Suppressor macrophage treated with lipopolysaccharide for 4 hours (primary cell): ENCODE measurements at regions not wholly inside any gene's neighbourhood (a gene's known extent, or its start where the extent isn't known, plus 50 kb on each side); places are given as distances from the start of the nearest gene placed in this dataset.
"Not testable (repeated sequence)": the region's sequence is repeated elsewhere in the genome, so short reads cannot be mapped to it uniquely, and the experiment has no call there.

Experiments used
- DNase-seq: peaks from one replicate; pipeline ENCODE4 v3.0.0-alpha.2; 2020

DNA sequence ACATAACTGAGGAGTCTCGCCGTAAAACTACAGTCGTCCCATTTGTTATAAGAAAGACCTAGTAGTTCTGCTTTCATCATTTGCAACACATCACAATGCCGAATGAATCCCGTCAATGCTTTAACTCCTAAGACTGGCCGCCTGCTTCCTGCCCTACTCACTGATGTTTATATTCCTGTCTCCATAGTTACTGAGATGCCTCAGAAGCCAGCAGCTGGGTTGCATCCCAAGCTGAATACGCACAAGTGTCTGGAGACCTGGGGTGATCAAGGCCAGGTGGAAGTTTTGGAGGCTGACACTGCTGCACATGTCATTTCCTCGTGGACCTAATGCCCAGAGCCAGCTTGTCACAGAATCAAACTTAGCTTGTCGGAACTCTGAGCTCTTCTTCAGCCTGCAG, 95.2 kb upstream of the UBE2E1 start:
- DNase-seq = no peak

DNA sequence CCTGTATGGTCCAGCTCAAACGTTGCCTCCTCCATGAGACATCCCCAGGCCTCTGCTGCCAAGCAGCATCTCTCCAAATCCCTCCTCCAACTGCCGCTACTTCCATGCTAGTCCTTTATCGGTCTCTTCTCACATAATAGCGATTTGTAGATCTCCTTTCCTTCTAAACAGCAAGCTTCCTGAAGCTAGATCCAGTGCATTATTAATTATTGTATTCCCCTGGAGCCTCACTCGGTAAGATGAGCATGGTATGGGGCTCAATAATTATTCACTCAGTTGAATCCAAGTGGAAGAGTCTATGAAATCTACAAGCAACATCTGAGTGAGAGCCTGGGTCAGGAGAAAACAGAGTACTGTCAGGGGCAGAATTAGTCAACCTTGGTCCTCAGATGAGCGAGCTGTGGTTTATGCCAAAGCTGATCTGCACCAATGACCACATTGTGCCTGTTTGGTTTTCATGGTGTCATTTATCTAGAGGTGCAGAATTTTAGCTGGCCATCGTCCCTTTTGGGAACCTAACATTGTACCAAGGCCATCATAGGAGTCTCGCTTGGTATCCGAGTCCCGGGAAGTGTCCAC, 93.8 kb upstream of the UBE2E1 start:
- DNase-seq = no peak

DNA sequence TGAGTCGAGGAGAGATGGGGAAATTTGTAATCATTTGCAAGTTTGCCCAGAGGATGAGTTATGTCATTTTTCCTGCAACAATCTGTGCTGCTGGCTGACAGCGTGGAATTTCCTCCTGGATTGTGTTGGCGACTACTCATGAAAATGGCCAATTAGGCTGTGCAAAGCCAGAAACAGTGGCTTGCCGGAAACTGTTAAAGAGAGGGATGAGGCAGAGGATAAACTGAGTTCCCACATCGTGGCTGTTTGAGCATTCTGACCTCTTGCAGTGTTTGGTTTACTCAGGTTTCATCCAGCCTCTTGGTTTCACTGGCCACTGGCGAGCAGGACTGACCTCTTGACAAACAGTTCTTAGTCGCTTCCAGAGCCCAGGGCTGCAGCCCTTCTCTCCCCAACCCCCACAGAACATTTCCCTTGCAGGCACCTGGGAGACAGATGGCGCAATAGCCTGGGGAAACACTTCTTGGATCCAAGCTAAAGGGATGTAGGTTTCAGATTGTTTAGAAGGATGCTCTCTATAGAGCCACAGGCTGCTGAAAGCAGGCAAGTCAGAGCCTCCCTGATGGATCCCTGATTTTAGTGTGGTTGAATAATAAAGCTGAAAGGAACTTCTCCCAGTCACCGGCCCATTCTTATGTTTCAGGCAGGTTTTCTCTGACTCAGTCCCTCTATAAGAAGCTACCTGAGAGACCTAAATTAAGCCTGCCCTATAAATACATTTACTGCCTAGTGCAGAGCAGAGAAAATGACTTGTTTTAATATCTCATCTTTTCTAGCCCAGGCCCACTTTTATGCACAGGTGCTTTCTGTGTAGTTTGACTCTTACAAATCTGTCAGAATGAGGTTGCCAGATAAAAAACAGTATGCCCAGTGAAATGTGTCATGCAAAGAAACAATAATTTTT, 92.8 kb upstream of the UBE2E1 start:
- no peak for DNase-seq

DNA sequence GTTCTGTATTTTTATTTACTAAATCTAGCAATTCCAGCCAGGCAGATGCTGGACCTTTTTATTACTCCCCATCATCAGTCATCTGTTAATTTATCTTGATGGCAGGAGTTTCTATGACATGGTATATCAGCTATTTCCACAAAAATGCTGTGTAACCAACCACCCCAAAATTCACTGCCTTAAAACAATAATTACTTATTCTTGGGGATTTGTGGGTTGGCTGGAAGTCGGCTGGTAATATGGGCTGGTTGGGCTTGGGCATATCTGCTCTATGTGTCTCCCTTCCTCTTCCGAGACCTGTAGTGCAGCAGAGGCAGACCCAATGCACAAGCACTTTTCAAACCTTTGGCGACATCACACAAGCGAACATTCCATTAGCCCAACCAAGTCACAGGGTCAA, 92.1 kb upstream of the UBE2E1 start:
- no peak for DNase-seq

DNA sequence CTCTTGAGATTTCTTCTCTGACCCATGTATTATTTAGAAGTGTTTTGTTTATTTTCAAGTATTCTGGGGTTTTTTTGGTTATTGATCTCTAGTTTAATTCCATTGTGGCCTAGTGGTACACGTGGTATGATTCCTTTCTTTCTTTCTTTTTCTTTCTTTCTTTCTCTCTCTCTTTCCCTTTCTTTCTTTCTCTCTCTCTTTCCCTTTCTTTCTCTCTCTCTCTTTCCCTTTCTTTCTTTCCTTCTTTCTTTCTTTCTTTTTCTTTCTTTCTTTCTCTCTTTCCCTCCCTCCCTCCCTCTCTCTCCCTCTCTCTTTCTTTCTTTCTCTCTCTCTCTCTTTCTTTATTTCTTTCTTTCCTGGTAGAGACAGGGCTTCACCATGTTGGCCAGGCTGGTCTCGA, 85.7 kb upstream of the UBE2E1 start:
- no peak for DNase-seq

DNA sequence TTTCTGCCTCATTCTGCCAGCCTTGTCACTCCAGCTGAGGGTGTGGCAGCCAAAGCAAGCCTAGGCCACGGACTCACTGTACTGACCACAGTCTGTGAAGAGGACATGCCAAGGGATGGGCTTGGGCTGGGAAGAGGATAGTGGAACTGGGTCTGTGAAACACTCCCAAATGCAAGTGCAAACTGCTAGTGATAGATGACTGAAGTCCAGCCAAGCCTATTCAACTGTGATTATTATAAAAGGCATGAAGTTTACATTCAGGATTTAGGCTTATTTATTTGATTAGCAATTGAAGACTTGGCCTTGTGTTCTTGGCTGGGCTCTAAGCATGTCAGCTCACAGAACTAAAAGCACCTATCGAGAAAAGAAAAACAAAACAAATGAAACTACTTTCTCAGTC, 84.9 kb upstream of the UBE2E1 start:
- no peak for DNase-seq

DNA sequence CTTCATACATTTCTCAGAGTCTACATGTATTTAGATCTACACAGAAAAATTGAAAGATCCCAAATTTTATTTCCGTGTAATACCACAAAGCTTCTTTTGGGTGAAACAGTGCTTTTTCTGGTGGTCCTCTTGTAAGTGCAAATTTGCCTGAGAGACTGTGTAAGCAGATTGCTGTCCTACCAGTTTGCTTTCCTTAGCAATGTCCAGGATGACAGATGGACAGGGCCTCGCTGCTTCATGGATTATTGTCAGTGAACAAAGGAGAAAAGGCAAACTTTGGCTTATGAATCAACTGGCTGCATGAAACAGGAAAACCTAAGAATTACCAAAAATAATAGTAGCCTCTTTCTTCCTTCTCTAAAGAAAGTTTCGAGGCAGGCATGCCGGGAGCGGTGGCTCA, 82.6 kb upstream of the UBE2E1 start:
- no peak for DNase-seq

DNA sequence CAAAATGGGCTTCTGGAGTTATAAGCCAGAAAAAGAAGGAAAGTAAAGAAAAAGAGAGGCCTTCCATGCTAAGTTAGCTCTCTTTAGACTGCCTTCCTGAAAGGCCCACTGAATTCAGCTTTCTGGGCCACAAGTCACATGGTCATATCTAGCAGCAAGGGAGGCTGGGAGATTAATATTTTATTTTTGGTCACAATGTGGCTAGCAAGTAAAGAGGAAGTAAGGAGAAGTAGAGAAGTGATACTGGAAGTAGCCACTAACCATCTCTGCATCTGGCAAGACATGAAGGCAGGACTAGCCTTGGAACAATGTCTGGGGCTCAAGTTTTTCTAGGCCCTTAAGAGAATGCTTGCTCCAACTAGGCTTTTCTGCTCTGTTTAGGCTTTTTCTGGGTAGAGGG, 81.8 kb upstream of the UBE2E1 start:
- DNase-seq = peak; percentile 59

DNA sequence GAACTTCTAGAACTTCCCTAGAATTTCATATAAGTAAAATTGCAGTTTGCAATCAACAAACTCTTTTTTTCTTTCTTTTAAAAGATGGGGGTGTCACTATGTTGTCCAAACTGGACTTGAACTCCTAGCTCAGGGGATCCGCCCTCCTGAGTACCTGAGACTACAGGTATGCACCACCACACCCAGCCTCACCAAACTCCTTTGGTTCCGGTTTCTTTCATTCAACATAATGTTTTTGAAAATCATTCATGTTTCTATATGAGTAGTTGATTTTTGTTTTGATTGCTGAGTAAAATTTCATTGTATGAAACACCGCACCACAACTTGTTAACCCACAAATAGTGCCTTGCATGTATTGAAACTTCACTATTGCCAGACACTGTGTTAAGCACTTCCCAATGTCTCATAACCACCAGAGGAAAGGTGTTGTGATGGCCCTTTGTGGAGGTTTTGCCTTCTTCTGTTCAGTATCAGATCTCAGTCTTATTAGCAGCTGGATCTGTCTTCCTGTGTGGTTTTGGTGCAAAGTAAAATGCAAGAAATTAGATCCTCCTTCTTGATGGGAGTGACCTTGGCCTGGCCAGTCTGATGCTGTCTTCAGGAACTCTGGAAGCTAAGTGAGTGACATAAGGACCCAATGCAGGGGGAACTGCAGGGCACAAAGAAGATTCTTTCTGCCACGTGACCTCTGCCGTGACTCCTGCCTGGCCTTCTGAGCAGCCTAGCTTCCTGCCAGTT, 78.8 kb upstream of the UBE2E1 start:
- DNase-seq = peak; percentile 39

DNA sequence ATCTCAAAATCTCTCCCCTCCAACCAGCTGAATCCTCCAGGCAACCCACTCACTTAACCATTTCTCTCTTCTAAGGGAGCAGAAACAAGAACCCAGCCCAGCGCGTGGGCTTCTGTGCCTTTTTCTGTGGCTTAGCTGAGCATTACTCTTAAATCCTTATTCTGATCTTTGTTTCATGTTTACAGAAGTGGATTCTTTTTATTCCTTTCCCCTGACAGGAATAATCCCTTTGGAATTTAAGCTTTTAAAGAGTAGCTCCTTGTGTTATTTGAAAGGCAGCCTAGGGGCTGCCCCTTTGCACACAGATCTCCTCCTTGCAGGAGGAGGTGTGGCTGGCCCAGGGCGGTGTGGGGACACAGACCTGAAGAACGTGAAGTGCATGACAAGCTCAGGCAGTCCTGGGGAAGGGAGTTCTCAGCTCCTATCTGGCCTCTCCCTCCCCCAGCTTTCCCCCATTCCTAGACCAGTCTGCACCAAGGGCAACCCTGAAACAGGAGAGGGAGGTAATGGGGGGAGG, 77.1 kb upstream of the UBE2E1 start:
- no peak for DNase-seq

DNA sequence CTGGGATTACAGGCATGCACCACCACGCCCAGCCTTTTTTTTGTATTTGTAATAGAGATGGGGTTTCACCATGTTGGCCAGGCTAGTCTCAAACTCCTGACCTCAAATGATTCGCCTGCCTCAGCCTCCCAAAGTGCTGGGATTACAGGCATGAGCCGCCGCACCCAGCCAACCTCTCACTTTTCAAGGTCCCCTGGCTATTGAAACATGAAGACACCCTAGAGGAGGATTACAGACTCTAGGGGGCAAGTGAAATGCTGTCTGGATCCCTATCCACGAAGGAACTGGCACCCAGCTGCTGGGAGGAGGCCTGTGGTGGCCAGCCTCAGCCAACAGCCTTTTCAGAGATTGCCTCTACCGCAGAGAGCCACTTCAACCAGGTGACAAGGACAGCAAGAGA, 76.4 kb upstream of the UBE2E1 start:
- DNase-seq = not testable (repeated sequence)

DNA sequence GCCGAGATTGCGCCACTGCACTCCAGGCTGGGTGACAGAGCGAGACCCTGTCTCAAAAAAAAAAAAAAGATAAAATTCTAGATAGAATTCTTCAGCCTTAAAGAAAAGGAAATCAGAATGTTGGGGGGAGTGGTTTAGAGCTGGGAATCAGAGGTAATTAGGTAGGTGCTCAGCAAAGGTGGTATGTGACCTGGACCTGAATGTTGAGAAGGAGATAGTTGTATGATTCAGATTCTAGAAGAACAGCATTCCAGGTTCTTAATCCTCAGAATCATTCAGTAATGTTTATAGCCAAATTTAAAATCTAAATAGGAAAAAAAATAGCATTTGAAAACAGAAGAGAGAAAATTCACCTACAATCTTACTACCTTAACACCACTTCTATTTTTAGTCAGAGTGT, 71.3 kb upstream of the UBE2E1 start:
- no peak for DNase-seq

DNA sequence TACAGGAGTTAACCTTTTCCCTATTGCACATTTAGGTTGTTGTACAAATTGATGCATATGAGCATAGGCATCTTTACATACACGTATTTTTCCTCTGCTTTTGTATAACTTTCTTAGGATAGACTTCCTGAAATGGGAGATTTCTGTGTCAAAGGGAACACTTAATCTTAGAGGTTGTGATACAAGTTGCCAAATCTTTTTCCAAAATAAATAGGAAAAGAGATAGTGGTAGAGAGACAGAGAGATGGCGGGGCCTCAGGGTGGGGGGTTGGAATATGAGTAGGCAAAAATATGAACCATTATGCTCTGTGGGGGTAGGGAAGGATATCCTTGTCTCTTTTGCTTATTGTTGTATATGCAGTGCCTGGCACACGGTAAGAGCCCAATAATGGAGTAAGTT, 70.7 kb upstream of the UBE2E1 start:
- DNase-seq = no peak

DNA sequence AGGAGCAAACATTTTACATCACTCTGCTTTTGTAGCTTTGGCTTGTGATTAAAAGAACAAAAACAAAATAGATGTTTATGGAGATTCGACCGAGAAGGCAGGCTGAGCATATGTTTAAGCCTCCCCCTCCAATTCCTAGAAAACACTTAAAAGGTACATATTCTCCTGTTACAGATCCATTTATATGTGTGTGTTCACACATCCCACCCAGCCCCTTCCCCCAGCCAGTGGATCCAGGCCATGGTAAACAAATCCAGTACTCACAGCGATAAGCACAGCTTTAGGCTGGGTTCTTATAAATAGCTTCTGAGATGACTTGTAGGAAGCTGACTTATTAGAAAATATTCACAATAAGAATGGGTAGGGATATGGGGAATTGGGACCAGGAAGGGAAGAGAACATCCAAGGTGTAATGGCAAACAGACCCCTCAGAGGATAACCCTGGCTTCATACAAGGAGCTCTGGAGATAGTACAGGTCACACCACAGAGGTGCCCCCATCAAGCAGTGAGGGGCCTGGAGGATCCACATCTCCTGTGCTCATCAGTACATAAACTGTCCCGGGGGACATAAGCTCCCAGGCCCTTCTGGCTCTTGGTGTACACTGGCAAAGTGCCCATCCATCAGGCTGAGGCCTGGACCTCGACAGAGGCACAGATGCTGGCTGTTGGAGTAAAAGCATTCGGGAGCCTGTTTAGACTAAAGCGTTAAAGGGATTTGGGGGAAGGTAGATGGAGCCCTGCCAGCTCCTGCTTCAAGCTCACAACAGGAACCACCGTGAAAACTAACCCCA, 70.0 kb upstream of the UBE2E1 start:
- DNase-seq = no peak

DNA sequence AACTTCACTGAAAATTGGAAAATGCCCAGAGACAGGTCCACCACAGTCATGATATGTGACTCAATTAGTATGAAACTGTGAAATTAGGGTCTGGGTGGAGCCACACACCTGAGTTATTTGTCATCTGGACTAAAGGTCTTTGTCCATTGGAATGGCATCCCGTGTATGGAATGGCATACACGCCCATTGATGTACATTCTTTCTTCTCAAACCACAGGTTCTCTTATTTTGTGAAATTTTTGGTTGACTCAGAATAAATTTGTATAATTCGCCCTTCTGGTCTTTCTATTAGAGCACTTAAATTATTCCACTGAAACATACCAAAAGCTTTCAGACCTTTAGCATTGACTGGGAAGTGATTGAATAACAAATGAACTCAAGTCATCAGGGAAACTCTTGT, 66.8 kb upstream of the UBE2E1 start:
- DNase-seq = no peak

DNA sequence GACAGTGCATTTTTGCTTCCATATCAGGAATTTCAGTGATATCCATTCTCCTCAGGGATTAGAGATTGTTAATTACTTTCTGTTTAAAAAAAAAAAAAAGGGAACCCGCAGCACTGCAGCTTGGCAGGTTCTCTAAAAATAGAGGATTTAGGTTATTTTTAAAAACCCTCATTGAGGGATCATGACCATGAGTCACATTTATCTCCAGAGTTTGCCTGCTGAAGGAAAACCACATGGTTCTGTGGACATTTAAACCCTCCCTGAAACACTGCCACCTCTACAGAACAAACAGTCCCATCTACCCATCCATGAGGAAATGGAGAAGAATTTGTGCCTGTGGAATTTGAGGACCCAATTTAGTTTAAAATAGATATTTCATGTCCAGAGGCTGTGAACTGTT, 66.2 kb upstream of the UBE2E1 start:
- peak; percentile 71 for DNase-seq

DNA sequence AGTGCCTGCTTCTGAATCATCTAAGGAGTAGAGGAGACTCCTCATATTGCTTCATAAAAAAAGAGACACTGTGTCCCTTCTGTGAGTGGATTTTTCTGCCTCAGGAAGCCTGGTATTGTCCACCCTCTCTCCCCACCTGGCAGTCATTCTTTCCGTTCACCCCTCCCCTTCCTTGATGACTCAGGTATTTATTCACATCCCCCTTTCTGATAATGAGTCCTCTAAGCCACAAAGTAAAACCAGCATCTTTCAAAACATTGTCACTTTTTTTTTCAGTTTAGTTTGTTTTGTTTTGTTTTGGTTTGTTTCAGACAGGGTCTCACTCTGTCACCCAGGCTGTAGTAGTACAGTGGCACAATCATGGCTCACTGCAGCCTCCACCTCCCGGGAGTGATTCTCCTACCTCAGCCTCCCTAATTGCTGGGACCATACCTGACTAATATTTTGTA, 65.2 kb upstream of the UBE2E1 start:
- peak; percentile 37 for DNase-seq

DNA sequence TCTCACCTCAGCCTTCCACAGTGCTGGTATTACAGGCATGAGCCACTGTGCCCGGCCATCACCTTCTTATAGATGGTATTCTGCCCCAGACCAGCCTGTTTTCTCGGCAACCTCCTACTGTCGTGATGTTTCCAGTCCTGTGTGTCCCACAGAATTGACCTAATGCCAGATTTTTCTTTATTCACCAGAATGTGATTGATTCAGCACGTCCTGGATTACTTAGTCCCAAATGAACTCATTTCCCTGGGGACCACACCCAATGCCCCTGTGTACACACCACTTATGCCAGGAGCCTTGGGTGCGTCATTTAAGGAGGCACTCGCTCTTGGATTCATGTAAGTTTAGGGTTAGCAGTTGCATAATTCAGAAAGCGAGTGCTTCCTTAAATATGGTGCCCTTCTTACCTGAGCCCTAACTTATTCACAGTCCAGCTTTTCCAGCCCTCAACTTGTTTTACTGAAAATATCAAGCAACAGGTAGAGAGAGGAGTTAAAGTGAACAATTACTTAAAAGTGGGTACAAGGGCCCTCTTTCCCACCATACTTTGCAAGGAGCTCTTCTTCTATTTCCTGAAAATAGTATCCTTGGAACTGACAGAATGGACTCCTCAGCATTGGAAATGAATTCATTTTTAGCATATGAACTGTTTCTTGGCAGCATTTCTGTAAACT, 64.6 kb upstream of the UBE2E1 start:
- DNase-seq = peak; percentile 35

DNA sequence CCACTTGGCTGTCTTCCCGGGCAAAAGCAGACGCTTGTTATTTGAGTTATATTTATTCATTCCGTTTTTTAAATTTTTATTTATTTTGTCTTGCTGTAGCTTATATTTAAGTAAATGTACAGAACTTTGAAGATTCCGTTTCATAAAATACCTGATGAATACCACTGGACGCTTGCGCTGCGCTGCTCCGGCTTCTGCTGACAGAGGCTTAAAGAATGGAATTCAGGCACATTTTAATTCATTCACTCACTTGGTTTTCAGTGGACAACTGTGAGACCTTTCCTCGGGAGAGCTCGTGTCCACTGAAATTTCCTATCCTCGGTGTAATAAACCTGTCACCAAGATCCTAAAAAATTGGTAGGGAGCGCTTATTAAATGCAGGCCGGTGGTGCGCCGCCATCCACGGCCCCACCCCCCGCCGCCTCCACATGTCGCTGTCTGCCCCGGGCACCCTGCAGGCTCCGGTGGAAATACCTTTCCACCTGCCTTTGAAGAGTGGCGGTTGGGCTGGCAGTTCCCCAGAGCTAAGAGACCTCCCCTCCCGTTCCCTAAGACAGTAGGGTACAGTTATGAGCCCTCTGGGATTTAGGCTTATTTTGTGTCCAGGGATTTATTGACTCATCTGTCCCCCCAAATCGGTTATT, 62.5 kb upstream of the UBE2E1 start:
- no peak for DNase-seq

DNA sequence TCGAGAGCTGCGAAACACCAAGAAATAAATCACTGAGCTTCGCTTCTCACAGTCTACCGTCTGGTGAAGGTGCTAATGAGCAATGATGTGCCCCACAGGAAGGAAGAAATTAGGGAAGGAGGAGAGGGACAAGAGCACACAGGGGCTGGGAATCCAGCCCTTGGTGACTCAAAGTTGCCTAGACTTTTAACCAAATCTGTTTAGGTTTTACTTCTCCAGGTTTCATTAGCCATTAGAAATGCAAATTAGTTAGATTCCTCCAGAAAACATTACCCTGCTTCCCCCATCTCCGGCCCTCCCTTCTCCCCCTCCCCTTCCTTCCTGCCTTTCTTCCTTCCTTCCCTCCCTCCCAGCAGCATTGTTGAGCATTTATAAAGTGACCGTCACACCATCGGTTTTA, 59.3 kb upstream of the UBE2E1 start:
- peak; percentile 25 for DNase-seq

DNA sequence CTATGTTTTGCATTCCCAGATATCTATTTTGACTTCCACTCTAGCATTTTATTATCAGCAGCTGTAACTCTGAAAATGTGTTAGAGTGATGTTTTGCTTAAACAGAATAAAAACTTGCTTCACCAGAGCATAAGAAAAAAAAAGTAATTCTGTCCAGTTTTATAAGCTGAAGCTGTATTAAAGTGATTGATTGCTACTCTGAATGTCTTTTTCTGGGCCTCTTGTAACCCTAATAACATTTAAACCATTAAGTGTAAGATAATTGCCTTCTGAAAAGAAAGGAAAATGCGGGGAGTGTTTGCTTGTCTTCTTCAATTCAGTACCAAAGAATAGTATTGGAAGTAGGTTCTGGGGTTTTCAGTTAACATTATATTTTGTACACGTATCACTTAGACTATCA, 57.9 kb upstream of the UBE2E1 start:
- DNase-seq = no peak
